ENCODE measurements at regions not wholly inside any gene's neighbourhood (a gene's known extent, or its start where the extent isn't known, plus 50 kb on each side); places are given as distances from the start of the nearest gene placed in this dataset.
"Not testable (repeated sequence)": the region's sequence is repeated elsewhere in the genome, so short reads cannot be mapped to it uniquely, and the experiment has no call there.

- DNase-seq (ENCODE audit: low read depth): no peak
Observed at GRCh38 chr6:85357651-85358050, 92.2 kb upstream of the NT5E start.

DNA sequence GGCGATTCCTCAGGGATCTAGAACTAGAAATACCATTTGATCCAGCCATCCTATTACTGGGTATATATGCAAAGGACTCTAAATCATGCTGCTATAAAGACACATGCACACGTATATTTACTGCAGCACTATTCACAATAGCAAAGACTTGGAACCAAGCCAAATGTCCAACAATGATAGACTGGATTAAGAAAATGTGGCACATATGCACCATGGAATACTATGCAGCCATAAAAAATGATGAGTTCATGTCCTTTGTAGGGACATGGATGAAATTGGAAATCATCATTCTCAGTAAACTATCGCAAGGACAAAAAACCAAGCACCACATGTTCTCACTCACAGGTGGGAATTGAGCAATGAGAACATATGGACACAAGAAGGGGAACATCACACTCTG, 93.1 kb upstream of the NT5E start:
- not testable (repeated sequence) for DNase-seq (ENCODE audit: low read depth)

- no peak for DNase-seq (ENCODE audit: low read depth)
Observed at GRCh38 chr6:85355816-85356215, 94.1 kb upstream of the NT5E start.

DNA sequence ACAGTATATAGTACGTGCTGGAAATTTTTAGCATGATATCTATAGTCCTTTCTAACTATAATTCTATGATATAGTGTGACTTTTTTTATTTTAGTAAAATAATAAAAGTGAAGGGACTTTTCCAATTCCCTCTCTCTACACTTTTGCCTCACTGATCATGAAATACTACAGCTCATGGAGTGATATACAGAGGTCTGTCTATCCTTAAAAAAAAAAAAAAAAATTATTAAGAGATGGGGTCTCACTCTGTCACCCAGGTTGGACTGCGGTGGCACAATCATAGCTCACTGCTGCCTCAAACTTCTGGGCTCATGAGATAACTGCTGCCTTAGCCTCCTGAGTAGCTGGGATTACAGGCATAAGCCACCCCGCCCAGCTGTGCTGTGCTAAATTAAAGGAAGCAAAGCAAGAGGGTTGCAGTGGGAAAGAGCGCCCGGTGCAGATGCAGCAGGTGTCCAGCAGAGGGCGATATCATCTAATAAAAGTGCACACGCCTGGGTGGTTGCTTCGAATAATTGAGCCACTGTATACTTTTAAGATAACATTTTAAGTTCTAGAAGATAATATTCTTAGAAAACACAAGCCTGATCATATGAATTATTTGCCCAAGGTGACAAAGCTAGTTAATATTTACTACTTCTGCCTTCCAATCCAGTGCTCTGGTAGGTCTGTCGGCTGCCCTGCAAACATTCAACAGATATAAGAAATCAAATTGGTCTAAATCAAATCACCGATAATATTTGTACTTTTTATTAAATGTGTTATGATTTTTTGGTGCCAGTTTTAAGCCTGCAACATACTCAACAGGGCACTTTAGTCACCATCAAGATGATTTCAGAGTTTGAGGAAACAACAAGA, 94.9 kb upstream of the NT5E start:
- DNase-seq (ENCODE audit: low read depth): peak; percentile 73

- no peak for DNase-seq (ENCODE audit: low read depth)
Observed at GRCh38 chr6:85353012-85353411, 96.9 kb upstream of the NT5E start.

- DNase-seq (ENCODE audit: low read depth): no peak
Observed at GRCh38 chr6:85348643-85349042, 101.2 kb upstream of the NT5E start.

DNA sequence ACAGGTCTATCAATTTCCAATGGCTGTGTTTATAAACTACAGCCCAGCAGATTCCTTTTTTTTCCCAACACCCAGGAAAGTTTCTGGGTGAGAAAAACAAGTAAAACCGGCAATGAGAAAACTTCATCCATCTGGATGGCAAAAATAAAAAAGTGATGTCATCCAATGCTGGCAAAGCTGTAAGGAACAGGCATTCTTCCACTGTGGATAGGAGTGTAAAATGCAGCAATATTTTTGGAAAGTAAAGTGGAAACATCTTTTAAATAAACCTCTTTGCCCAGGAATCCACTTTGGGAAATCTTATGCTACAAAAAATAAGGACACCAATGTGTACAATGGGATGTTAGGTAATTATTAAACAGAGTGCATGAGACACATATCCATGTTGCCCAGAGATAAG, 102.1 kb upstream of the NT5E start:
- no peak for DNase-seq (ENCODE audit: low read depth)

GRCh38 chr6:85346196-85346595, 103.7 kb upstream of the NT5E start:
- DNase-seq (ENCODE audit: low read depth): no peak

DNA sequence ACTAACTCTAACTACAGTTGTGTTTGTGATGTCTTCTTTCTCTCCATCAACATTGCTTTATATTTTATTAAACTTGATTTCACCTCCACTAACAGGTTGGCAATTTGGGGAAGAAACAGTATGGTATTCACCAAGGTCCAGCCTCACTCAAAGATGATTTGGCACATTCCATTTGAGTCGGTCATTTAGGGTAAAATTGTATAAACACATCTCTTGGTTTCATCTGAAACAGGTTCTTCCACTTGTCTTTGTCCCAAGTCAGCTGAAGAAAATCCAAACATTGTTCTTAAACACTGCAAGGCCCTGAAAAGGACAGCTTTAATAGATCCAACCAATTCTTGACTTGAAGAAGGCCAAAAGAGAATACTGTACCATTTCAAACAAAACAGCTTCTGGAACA, 104.9 kb upstream of the NT5E start:
- DNase-seq (ENCODE audit: low read depth): no peak

DNA sequence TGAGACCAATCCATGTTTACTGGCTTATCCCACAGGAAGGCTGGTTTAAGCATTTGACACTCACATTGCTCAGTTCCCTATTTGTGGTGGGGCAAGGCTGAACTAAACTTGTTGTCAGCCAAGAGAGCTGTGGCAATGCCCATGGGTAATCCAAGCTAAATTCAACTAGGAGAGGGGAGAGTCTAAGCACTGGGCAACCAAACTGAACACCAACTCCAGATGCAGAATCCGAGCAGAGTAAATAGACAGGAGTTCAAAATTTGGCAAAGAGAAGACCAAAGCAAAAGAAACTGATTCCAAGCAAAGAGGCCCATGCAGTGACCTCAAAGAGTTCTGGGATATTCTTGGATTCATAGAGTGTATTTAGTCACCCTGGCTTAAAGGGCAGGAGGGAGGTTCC, 106.5 kb upstream of the NT5E start:
- no peak for DNase-seq (ENCODE audit: low read depth)

DNA sequence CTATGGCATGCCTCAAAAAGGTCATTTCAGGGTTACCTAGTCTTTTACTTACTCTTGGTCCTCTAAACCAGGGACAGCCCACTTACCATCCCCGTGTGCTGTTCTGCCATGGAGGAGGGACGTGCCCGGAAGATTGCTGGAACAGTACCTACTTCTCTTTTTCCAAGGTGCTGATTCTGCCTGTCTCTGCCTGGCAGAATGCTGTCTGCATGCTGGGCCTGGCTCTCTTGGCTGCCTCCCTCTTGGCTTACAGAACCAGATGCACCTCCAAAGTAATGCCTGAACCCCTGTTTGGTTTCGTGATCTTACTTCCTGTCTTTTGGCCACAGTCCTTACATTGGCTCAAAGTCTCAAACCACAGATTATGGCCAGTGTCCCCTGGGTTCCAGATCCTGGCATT, 120.7 kb upstream of the NT5E start:
- DNase-seq (ENCODE audit: low read depth): no peak

GRCh38 chr6:85325811-85326210, 124.1 kb upstream of the NT5E start:
- DNase-seq (ENCODE audit: low read depth): not testable (repeated sequence)

GRCh38 chr6:85323435-85324040, 126.3 kb upstream of the NT5E start:
- peak; percentile 68 for DNase-seq (ENCODE audit: low read depth)

DNA sequence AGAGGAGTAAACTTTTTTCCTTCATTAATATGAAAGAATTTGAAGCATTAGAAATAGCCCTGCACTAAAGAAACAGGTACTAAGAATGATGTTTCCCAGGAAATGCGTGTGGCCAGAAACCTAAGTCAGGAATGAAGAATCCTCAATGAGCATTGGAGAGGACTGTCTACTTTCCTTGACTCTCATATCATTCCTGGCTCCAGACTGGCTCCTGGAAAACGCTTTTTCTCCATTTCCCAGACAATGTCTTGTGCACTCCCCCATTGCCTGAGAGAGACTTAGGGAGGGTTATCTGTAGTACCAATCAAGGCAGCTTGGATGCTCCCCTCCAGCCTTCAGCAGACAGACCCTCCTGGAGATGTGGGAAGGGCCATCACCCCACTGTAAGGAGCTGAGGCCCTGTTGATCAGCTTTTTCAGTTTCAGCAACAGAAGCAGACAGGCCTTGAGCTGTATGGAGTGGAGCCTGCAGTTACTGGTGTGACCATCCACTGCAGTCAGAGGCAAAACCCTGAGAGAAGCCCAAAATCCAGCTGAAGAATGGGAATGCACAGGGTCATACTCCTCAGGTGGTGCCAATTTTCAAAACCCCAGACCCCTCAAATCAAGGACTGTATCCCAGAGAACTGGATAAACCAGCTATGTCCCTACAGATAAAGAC, 127.3 kb upstream of the NT5E start:
- DNase-seq (ENCODE audit: low read depth): no peak

GRCh38 chr6:85321906-85322305, 128.0 kb upstream of the NT5E start:
- DNase-seq (ENCODE audit: low read depth): no peak

- no peak for DNase-seq (ENCODE audit: low read depth)
Observed at GRCh38 chr6:85314586-85314985, 135.3 kb upstream of the NT5E start.

DNA sequence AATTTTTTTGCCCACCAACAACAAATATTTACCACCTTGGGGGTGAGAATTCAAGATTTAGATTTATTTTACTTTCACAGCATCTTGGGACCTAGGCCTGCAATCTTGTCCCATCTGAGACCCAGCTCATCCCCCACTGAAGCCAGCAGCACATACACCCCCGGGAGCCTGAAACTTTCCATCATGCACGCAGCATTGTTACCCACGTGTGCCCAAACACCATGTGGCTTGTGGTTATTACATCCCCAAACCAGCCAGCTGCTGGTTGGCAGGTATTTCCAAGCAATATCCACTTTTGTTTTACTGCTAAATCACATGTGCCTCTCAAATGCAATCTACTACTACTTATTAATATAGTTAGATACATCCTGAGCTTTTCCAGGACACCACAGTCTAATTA, 149.3 kb upstream of the NT5E start:
- DNase-seq (ENCODE audit: low read depth): no peak

GRCh38 chr6:85298553-85298952, 151.3 kb upstream of the NT5E start:
- no peak for DNase-seq (ENCODE audit: low read depth)

DNA sequence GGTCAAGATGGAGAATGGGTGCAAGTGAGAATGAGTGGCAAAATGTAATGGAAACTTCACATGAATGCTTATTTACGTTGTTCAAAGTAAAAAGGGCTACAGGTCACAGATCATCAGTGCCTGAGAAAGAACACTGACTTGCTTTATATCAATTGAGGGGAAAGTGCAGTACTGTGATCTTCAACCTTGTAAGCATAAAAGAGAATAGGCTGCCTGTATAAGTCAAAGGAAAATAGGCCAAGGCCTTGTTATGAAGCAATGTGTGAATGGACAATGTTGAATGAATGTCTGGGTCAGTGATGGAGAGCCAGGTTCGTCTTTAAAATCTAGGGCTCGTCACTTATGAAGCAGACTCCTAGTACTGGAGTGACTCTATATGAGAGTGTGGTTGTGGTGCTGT, 158.6 kb upstream of the NT5E start:
- no peak for DNase-seq (ENCODE audit: low read depth)

- no peak for DNase-seq (ENCODE audit: low read depth)
Observed at GRCh38 chr6:85287654-85288053, 162.2 kb upstream of the NT5E start.

- no peak for DNase-seq (ENCODE audit: low read depth)
Observed at GRCh38 chr6:85287158-85287557, 162.7 kb upstream of the NT5E start.

DNA sequence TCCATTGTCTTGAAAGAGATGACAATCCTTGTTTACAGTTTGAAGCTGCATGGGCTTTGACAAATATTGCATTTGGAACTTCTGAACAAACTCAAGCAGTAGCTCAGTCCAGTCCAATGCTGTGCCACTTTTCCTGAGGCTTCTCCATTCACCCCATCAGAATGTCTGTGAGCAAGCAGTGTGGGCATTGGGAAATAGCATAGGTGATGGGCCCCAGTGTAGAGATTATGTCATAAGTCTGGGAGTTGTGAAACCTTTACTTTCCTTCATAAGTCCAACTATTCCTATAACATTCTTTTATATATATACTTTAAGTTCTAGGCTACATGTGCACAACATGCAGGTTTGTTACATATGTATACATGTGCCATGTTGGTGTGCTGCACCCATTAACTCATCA, 163.4 kb upstream of the NT5E start:
- not testable (repeated sequence) for DNase-seq (ENCODE audit: low read depth)

DNA sequence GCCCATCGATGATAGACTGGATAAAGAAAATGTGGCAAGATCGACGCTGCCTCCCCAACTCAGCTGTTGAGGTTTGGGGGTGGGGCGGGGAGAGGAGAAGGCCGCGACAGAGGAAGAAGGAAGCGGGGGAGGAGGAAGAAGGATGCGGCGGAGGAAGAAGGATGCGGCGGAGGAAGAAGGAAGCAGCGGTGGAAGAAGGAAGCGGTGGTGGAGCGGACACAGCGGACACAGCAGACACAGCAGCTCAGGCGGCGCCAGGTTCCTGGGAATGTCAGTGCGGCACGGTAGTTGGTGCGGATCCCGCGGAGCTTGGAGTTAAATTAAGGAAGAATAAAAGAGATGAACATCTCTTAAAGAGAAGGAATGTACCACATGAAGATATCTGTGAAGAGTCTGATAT, 163.9 kb upstream of the NT5E start:
- no peak for DNase-seq (ENCODE audit: low read depth)

All from EH (cell line).